Progenitor cell of endocrine pancreas (in vitro differentiated cells): ENCODE measurements at regions not wholly inside any gene's neighbourhood (a gene's known extent, or its start where the extent isn't known, plus 50 kb on each side); places are given as distances from the start of the nearest gene placed in this dataset.

Experiments used
- DNase-seq: peaks from one replicate; pipeline ENCODE4 v3.0.0; 2021; ENCODE audit warnings: low spot score; ENCODE audit not compliant: unreplicated experiment
- H3K27ac Mint-ChIP-seq: 2 replicates; pipeline ENCODE4 v1.8.0; 2021; ENCODE audit warnings: mild to moderate bottlenecking, moderate library complexity, mixed read lengths
- H3K27me3 Mint-ChIP-seq: 2 replicates; pipeline ENCODE4 v1.8.0; 2021; ENCODE audit warnings: mixed read lengths
- H3K36me3 Mint-ChIP-seq: 2 replicates; pipeline ENCODE4 v1.8.0; 2022; ENCODE audit warnings: mixed read lengths; ENCODE audit not compliant: insufficient read depth
- H3K4me1 Mint-ChIP-seq: 2 replicates; pipeline ENCODE4 v1.8.0; 2021; ENCODE audit warnings: low read depth, mixed read lengths
- H3K4me3 Mint-ChIP-seq: 2 replicates; pipeline ENCODE4 v1.8.0; 2021; ENCODE audit warnings: low read depth, mild to moderate bottlenecking, moderate library complexity, mixed read lengths
- H3K9me3 Mint-ChIP-seq: 2 replicates; pipeline ENCODE4 v1.8.0; 2021; ENCODE audit warnings: low read depth, mixed read lengths
- CTCF ChIP-seq: fragments of 200-600 bp; sonication (generic); IDR thresholded peaks from one replicate; pipeline ENCODE4 v1.5.0; 2021; ENCODE audit warnings: antibody characterized with exemption, mild to moderate bottlenecking; ENCODE audit not compliant: unreplicated experiment

GRCh38 chr13:50589651-50590054 is 253.8 kb downstream of the DLEU7 start:
- Mint-ChIP-seq H3K36me3 (no peaks in the 10 kb centered on the region), H3K27me3 (no peaks in the 10 kb centered on the region), H3K27ac (no peak overlapping the region), H3K4me1 (peaks cover 16% of the 10 kb centered on the region), H3K4me3 (no peak overlapping the region), H3K9me3 (no peaks in the 10 kb centered on the region)
- DNase-seq, result no peak
- no peak for TF ChIP-seq CTCF

- H3K4me1 Mint-ChIP-seq, result peaks cover 38% of the 10 kb centered on the region
- H3K27me3 Mint-ChIP-seq, result no peaks in the 10 kb centered on the region
- no peak for DNase-seq
- H3K4me3 Mint-ChIP-seq, result no peak overlapping the region
- no peak for TF ChIP-seq CTCF
- H3K36me3 Mint-ChIP-seq, result no peaks in the 10 kb centered on the region
- H3K9me3 Mint-ChIP-seq, result no peaks in the 10 kb centered on the region
- no peak overlapping the region for H3K27ac Mint-ChIP-seq
These were observed 250.9 kb downstream of the DLEU7 start for GRCh38 chr13:50592412-50593155.

- Mint-ChIP-seq H3K27me3 (no peaks in the 10 kb centered on the region), H3K27ac (no peak overlapping the region), H3K36me3 (no peaks in the 10 kb centered on the region), H3K4me3 (no peak overlapping the region), H3K9me3 (no peaks in the 10 kb centered on the region), H3K4me1 (peaks cover 41% of the 10 kb centered on the region)
- TF ChIP-seq CTCF, result no peak
- no peak for DNase-seq
These were observed 250.3 kb downstream of the DLEU7 start for GRCh38 chr13:50593207-50593606.

- no peaks in the 10 kb centered on the region for H3K9me3 Mint-ChIP-seq
- H3K36me3 Mint-ChIP-seq, result no peaks in the 10 kb centered on the region
- no peaks in the 10 kb centered on the region for H3K27me3 Mint-ChIP-seq
- peak; percentile 20 for DNase-seq
- no peak overlapping the region for H3K4me3 Mint-ChIP-seq
- TF ChIP-seq CTCF, result no peak
- H3K4me1 Mint-ChIP-seq, result peaks cover 42% of the 10 kb centered on the region
- H3K27ac Mint-ChIP-seq, result peak overlapping the region; percentile 72
These were observed 249.0 kb downstream of the DLEU7 start for GRCh38 chr13:50594276-50595051.

- H3K4me3 Mint-ChIP-seq, result no peak overlapping the region
- DNase-seq, result no peak
- peaks cover 38% of the 10 kb centered on the region for H3K4me1 Mint-ChIP-seq
- H3K27me3 Mint-ChIP-seq, result no peaks in the 10 kb centered on the region
- TF ChIP-seq CTCF, result no peak
- H3K36me3 Mint-ChIP-seq, result no peaks in the 10 kb centered on the region
- H3K27ac Mint-ChIP-seq, result peak overlapping the region; percentile 73
- H3K9me3 Mint-ChIP-seq, result no peaks in the 10 kb centered on the region
These were observed 248.3 kb downstream of the DLEU7 start for GRCh38 chr13:50595196-50595595.
